ENCODE measurements at regions not wholly inside any gene's neighbourhood (a gene's known extent, or its start where the extent isn't known, plus 50 kb on each side); places are given as distances from the start of the nearest gene placed in this dataset.
"Not testable (repeated sequence)": the region's sequence is repeated elsewhere in the genome, so short reads cannot be mapped to it uniquely, and the experiment has no call there.

DNA sequence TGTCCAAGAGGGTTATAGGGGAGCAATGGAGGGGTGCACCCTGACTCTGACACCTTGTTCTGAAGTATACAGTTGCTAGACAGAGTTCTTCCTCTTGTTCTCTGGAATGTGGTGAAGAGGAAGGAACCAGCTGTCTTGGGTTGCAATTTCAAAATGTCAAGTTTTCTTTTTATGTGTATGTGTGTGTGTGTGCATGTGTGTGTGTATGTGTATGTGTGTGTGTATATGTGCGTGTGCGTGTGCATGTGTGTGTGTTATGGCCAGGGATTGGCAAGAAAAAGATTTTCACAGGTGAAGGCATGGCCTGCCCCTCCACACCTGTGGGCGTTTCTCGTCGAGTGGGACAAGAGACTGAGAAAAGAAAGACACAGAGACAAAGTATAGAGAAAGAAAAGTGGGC, 81.6 kb upstream of the ADGRA3 start:
- Histone ChIP-seq H3K27me3 (ENCODE audit: insufficient read depth, low read depth, low read length) (no peaks in the 10 kb centered on the region), H3K9me3 (ENCODE audit: low read length) (no peaks in the 10 kb centered on the region), H3K4me2 (ENCODE audit: low read length) (no peak overlapping the region), H2AFZ (ENCODE audit: low read depth, low read length) (no peak overlapping the region), H3K79me2 (replicated peaks; ENCODE audit: insufficient read depth, low read length) (no peaks in the 10 kb centered on the region), H3K27ac (ENCODE audit: low read length) (no peak overlapping the region), H3F3A (ENCODE audit: insufficient read depth, low read length, poor library complexity, severe bottlenecking) (no peaks in the 10 kb centered on the region), H3K9ac (ENCODE audit: low read length) (no peak overlapping the region), H3K36me3 (ENCODE audit: insufficient read depth, low read length) (no peaks in the 10 kb centered on the region), H3K4me3 (ENCODE audit: low read length) (no peak overlapping the region), H4K20me1 (ENCODE audit: insufficient read depth) (no peaks in the 10 kb centered on the region), H3K9me2 (ENCODE audit: insufficient read depth, low read length) (no peaks in the 10 kb centered on the region)
- TF ChIP-seq, protein P1, sequence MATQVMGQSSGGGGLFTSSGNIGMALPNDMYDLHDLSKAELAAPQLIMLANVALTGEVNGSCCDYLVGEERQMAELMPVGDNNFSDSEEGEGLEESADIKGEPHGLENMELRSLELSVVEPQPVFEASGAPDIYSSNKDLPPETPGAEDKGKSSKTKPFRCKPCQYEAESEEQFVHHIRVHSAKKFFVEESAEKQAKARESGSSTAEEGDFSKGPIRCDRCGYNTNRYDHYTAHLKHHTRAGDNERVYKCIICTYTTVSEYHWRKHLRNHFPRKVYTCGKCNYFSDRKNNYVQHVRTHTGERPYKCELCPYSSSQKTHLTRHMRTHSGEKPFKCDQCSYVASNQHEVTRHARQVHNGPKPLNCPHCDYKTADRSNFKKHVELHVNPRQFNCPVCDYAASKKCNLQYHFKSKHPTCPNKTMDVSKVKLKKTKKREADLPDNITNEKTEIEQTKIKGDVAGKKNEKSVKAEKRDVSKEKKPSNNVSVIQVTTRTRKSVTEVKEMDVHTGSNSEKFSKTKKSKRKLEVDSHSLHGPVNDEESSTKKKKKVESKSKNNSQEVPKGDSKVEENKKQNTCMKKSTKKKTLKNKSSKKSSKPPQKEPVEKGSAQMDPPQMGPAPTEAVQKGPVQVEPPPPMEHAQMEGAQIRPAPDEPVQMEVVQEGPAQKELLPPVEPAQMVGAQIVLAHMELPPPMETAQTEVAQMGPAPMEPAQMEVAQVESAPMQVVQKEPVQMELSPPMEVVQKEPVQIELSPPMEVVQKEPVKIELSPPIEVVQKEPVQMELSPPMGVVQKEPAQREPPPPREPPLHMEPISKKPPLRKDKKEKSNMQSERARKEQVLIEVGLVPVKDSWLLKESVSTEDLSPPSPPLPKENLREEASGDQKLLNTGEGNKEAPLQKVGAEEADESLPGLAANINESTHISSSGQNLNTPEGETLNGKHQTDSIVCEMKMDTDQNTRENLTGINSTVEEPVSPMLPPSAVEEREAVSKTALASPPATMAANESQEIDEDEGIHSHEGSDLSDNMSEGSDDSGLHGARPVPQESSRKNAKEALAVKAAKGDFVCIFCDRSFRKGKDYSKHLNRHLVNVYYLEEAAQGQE (IDR thresholded peaks at IDR 0.05; ENCODE audit: borderline replicate concordance), result no peak
- TF ChIP-seq EZH2 (IDR thresholded peaks at IDR 0.05; ENCODE audit: borderline replicate concordance, insufficient read depth, low read length, poor library complexity, severe bottlenecking), result no peak
- no peak for TF ChIP-seq RAD21 (conservative IDR thresholded peaks at IDR 0.05)
- TF ChIP-seq, protein P2, sequence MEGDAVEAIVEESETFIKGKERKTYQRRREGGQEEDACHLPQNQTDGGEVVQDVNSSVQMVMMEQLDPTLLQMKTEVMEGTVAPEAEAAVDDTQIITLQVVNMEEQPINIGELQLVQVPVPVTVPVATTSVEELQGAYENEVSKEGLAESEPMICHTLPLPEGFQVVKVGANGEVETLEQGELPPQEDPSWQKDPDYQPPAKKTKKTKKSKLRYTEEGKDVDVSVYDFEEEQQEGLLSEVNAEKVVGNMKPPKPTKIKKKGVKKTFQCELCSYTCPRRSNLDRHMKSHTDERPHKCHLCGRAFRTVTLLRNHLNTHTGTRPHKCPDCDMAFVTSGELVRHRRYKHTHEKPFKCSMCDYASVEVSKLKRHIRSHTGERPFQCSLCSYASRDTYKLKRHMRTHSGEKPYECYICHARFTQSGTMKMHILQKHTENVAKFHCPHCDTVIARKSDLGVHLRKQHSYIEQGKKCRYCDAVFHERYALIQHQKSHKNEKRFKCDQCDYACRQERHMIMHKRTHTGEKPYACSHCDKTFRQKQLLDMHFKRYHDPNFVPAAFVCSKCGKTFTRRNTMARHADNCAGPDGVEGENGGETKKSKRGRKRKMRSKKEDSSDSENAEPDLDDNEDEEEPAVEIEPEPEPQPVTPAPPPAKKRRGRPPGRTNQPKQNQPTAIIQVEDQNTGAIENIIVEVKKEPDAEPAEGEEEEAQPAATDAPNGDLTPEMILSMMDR (IDR thresholded peaks at IDR 0.05; ENCODE audit: poor library complexity, severe bottlenecking), result no peak
- no peak for TF ChIP-seq EP300 (conservative IDR thresholded peaks at IDR 0.05; ENCODE audit: poor library complexity, severe bottlenecking)
- TF ChIP-seq POLR2AphosphoS5 (IDR thresholded peaks at IDR 0.05), result no peak
- no peak for TF ChIP-seq SMC3 (conservative IDR thresholded peaks at IDR 0.05; ENCODE audit: poor library complexity)
- no peak for TF ChIP-seq MXI1 (conservative IDR thresholded peaks at IDR 0.05; ENCODE audit: poor library complexity, severe bottlenecking)
- TF ChIP-seq TAF1 (IDR thresholded peaks at IDR 0.05; ENCODE audit: low read depth), result no peak

DNA sequence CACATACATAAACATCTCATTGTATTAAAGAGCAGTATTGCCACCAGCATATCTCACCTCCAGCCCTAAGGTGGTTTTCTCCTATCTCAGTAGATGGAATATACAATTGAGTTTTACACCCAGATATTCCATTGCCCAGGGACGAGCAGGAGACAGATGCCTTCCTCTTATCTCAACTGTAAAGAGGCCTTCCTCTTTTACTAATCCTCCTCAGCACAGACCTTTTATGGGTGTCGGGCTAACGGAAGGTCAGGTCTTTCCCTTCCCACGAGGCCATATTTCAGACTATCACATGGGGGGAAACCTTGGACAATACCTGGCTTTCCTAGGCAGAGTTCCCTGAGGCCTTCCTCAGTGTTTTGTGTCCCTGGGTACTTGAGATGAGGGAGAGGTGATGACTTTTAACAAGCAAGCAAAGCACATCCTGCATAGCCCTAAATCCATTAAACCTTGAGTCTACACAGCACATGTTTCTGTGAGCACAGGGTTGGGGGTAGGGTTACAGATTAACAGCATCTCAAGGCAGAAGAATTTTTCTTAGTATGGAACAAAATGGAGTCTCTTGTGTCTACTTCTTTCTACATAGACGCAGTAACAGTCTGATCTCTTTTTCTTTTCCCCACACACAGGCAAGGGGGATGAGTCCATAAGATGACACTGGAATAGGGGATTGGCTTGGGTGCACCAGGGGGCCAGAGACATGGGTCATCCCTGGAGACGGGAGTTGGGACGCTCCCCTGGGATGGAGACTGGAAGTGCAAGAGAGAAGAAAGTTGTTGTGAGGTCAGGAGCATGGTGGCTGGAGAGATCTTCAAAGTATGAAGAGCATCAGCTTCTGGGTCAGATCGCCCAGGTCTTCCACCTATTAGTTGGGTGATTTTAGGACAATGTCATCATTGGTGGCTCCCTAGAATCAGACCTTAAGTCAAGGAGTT, 82.5 kb upstream of the ADGRA3 start:
- H3K9me2 ChIP-seq (ENCODE audit: insufficient read depth, low read length); H3K36me3 ChIP-seq (ENCODE audit: insufficient read depth, low read length); H2AFZ ChIP-seq (ENCODE audit: low read depth, low read length); H3K27me3 ChIP-seq (ENCODE audit: insufficient read depth, low read depth, low read length); H3K4me2 ChIP-seq (ENCODE audit: low read length); H3K27ac ChIP-seq (ENCODE audit: low read length); H4K20me1 ChIP-seq (ENCODE audit: insufficient read depth); H3K79me2 ChIP-seq (replicated peaks; ENCODE audit: insufficient read depth, low read length); H3K9me3 ChIP-seq (ENCODE audit: low read length); H3K4me3 ChIP-seq (ENCODE audit: low read length); H3F3A ChIP-seq (ENCODE audit: insufficient read depth, low read length, poor library complexity, severe bottlenecking); H3K9ac ChIP-seq (ENCODE audit: low read length): not testable (repeated sequence)

DNA sequence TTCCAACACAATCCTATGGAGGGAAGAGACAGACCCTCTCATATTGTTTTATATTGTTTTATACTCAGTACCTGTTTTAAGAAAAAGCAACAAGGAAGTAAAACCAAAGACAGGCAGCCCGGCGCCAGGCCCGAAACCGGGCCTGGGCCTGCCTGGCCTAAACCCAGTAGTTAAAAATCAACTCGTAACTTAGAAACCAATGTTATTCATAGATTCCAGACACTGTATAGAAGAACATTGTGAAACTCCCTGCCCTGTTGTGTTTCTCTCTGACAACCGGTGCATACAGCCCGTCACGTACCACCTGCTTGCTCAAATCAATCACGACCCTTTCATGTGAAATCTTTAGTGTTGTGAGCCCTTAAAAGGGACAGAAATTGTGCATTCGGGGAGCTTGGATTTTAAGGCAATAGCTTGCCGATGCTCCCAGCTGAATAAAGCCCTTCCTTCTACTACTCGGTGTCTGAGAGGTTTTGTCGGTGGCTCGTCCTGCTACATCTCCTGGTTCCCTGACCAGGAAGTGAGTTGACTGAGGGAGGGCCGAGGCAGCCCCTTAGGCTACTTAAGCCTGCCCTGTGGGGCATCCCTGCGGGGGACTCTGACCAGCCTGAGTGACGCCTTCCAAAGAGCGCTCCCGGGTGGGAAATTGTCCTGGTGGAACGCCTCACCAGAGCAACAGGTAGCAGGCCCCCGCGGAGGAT, 83.5 kb upstream of the ADGRA3 start:
- not testable (repeated sequence) for H3K27ac ChIP-seq (ENCODE audit: low read length); H2AFZ ChIP-seq (ENCODE audit: low read depth, low read length); H3F3A ChIP-seq (ENCODE audit: insufficient read depth, low read length, poor library complexity, severe bottlenecking); H3K4me3 ChIP-seq (ENCODE audit: low read length); H3K79me2 ChIP-seq (replicated peaks; ENCODE audit: insufficient read depth, low read length); H3K9ac ChIP-seq (ENCODE audit: low read length); H3K27me3 ChIP-seq (ENCODE audit: insufficient read depth, low read depth, low read length); H3K9me2 ChIP-seq (ENCODE audit: insufficient read depth, low read length); H3K9me3 ChIP-seq (ENCODE audit: low read length); H3K4me2 ChIP-seq (ENCODE audit: low read length); H4K20me1 ChIP-seq (ENCODE audit: insufficient read depth); H3K36me3 ChIP-seq (ENCODE audit: insufficient read depth, low read length)

DNA sequence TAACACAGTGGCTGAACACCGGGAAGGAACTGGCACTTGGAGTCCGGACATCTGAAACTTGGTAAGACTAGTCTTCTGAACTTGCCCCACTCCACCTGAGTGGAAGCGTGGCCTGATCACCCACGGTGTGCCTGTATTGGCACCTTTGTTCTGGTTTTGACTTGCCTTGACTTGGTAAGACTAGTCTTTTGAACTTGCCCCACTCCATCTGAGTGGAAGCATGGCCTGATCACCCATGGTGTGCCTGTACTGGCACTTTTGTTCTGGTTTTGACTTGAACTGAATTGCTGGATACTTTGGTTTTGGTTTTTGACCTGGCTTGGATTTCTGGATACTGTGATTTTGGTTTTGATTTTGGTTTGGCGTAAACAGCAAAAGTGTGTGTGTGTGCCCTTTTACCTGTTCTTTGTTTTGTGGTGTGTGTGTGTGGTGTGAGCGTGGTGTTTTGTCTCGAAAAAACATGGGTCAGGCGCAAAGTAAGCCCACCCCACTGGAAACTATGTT, 84.1 kb upstream of the ADGRA3 start:
- H3K4me2 ChIP-seq (ENCODE audit: low read length); H3K36me3 ChIP-seq (ENCODE audit: insufficient read depth, low read length); H3K27me3 ChIP-seq (ENCODE audit: insufficient read depth, low read depth, low read length); H3F3A ChIP-seq (ENCODE audit: insufficient read depth, low read length, poor library complexity, severe bottlenecking); H3K79me2 ChIP-seq (replicated peaks; ENCODE audit: insufficient read depth, low read length); H2AFZ ChIP-seq (ENCODE audit: low read depth, low read length); H3K9me2 ChIP-seq (ENCODE audit: insufficient read depth, low read length); H3K27ac ChIP-seq (ENCODE audit: low read length); H3K4me3 ChIP-seq (ENCODE audit: low read length); H3K9ac ChIP-seq (ENCODE audit: low read length); H4K20me1 ChIP-seq (ENCODE audit: insufficient read depth); H3K9me3 ChIP-seq (ENCODE audit: low read length): not testable (repeated sequence)

Measured in neural cell (in vitro differentiated cells).